ENCODE measurements at regions not wholly inside any gene's neighbourhood (a gene's known extent, or its start where the extent isn't known, plus 50 kb on each side); places are given as distances from the start of the nearest gene placed in this dataset.
"Not testable (repeated sequence)": the region's sequence is repeated elsewhere in the genome, so short reads cannot be mapped to it uniquely, and the experiment has no call there.

- TF ChIP-seq POLR2A (IDR thresholded peaks at IDR 0.05; ENCODE audit: control extremely low read depth in 1 of 2, low read depth in 2 of 2, low read length in 2 of 2); TCF12 (IDR thresholded peaks at IDR 0.05; ENCODE audit: low read depth, low read length); RAD21 (IDR thresholded peaks at IDR 0.05 in 1 of 2, conservative IDR thresholded peaks at IDR 0.05 in 1 of 2; ENCODE audit: low read depth in 2 of 2, low read length in 2 of 2); TAF1 (IDR thresholded peaks at IDR 0.05; ENCODE audit: low read depth, low read length); CTCF (IDR thresholded peaks at IDR 0.05; ENCODE audit: control extremely low read depth in 1 of 3, insufficient read depth in 1 of 3, low read depth in 1 of 3, low read length in 3 of 3); ATF2 (IDR thresholded peaks at IDR 0.05; ENCODE audit: low read length); MAFK (IDR thresholded peaks at IDR 0.05; ENCODE audit: low read depth, low read length); HDAC2 (IDR thresholded peaks at IDR 0.05; ENCODE audit: borderline replicate concordance in 1 of 2, low read depth in 2 of 2, low read length in 2 of 2); EP300 (IDR thresholded peaks at IDR 0.05; ENCODE audit: borderline replicate concordance in 1 of 2, low read depth in 2 of 2, low read length in 2 of 2): not testable (repeated sequence)
Observed at GRCh38 chr14:53712901-53713300, 243.7 kb downstream of the BMP4 start.

Data from H1 (cell line).